ENCODE measurements at regions not wholly inside any gene's neighbourhood (a gene's known extent, or its start where the extent isn't known, plus 50 kb on each side); places are given as distances from the start of the nearest gene placed in this dataset.

- H3K27me3 Mint-ChIP-seq, result no peaks in the 10 kb centered on the region
- no peak for TF ChIP-seq CTCF (IDR thresholded peaks at IDR 0.05; ENCODE audit: unreplicated experiment)
- H3K4me1 Mint-ChIP-seq (ENCODE audit: low read depth), result no peaks in the 10 kb centered on the region
- H3K36me3 Mint-ChIP-seq (ENCODE audit: insufficient read depth), result no peaks in the 10 kb centered on the region
- DNase-seq (ENCODE audit: low spot score, unreplicated experiment), result no peak
- H3K27ac Mint-ChIP-seq, result no peak overlapping the region
- H3K9me3 Mint-ChIP-seq (ENCODE audit: low read depth), result no peaks in the 10 kb centered on the region
- no peak overlapping the region for H3K4me3 Mint-ChIP-seq (ENCODE audit: low read depth)
Measured at GRCh38 chr2:2422621-2423020, 91.5 kb upstream of the MYT1L start.

- no peaks in the 10 kb centered on the region for H3K4me1 Mint-ChIP-seq (ENCODE audit: low read depth)
- H3K27ac Mint-ChIP-seq, result no peak overlapping the region
- no peak for TF ChIP-seq CTCF (IDR thresholded peaks at IDR 0.05; ENCODE audit: unreplicated experiment)
- H3K4me3 Mint-ChIP-seq (ENCODE audit: low read depth), result no peak overlapping the region
- peaks cover 7% of the 10 kb centered on the region for H3K27me3 Mint-ChIP-seq
- H3K9me3 Mint-ChIP-seq (ENCODE audit: low read depth), result no peaks in the 10 kb centered on the region
- H3K36me3 Mint-ChIP-seq (ENCODE audit: insufficient read depth), result no peaks in the 10 kb centered on the region
- no peak for DNase-seq (ENCODE audit: low spot score, unreplicated experiment)
Measured at GRCh38 chr2:2413525-2413924, 82.5 kb upstream of the MYT1L start.

- peaks cover 10% of the 10 kb centered on the region for H3K9me3 Mint-ChIP-seq (ENCODE audit: low read depth)
- no peak for TF ChIP-seq CTCF (IDR thresholded peaks at IDR 0.05; ENCODE audit: unreplicated experiment)
- no peak for DNase-seq (ENCODE audit: low spot score, unreplicated experiment)
- H3K4me1 Mint-ChIP-seq (ENCODE audit: low read depth), result no peaks in the 10 kb centered on the region
- peaks cover 7% of the 10 kb centered on the region for H3K27me3 Mint-ChIP-seq
- H3K36me3 Mint-ChIP-seq (ENCODE audit: insufficient read depth), result no peaks in the 10 kb centered on the region
- no peak overlapping the region for H3K4me3 Mint-ChIP-seq (ENCODE audit: low read depth)
- H3K27ac Mint-ChIP-seq, result no peak overlapping the region
Measured at GRCh38 chr2:2410987-2411386, 79.9 kb upstream of the MYT1L start.

- no peaks in the 10 kb centered on the region for H3K36me3 Mint-ChIP-seq (ENCODE audit: insufficient read depth)
- no peak overlapping the region for H3K27ac Mint-ChIP-seq
- H3K4me1 Mint-ChIP-seq (ENCODE audit: low read depth), result no peaks in the 10 kb centered on the region
- peaks cover 20% of the 10 kb centered on the region for H3K9me3 Mint-ChIP-seq (ENCODE audit: low read depth)
- H3K4me3 Mint-ChIP-seq (ENCODE audit: low read depth), result no peak overlapping the region
- TF ChIP-seq CTCF (IDR thresholded peaks at IDR 0.05; ENCODE audit: unreplicated experiment), result no peak
- peaks cover 7% of the 10 kb centered on the region for H3K27me3 Mint-ChIP-seq
- no peak for DNase-seq (ENCODE audit: low spot score, unreplicated experiment)
Measured at GRCh38 chr2:2409481-2409880, 78.4 kb upstream of the MYT1L start.

- no peak for TF ChIP-seq CTCF (IDR thresholded peaks at IDR 0.05; ENCODE audit: unreplicated experiment)
- peaks cover 4% of the 10 kb centered on the region for H3K27me3 Mint-ChIP-seq
- H3K4me3 Mint-ChIP-seq (ENCODE audit: low read depth), result no peak overlapping the region
- H3K36me3 Mint-ChIP-seq (ENCODE audit: insufficient read depth), result no peaks in the 10 kb centered on the region
- H3K27ac Mint-ChIP-seq, result no peak overlapping the region
- H3K4me1 Mint-ChIP-seq (ENCODE audit: low read depth), result no peaks in the 10 kb centered on the region
- no peak for DNase-seq (ENCODE audit: low spot score, unreplicated experiment)
- H3K9me3 Mint-ChIP-seq (ENCODE audit: low read depth), result peaks cover 20% of the 10 kb centered on the region
Measured at GRCh38 chr2:2405780-2406179, 74.7 kb upstream of the MYT1L start.

Measured in progenitor cell of endocrine pancreas (in vitro differentiated cells).